Activated CD8-positive, alpha-beta T cell treated with anti-CD3 and anti-CD28 coated beads for 36 hours (primary cell): ENCODE measurements at regions not wholly inside any gene's neighbourhood (a gene's known extent, or its start where the extent isn't known, plus 50 kb on each side); places are given as distances from the start of the nearest gene placed in this dataset.

Experiments used
- ATAC-seq: fragments of 200-7000 bp; cut with Tn5 transposase; one replicate; pipeline ENCODE4 v1.10.0; 2021; ENCODE audit warnings: mild to moderate bottlenecking, moderate library complexity
- CTCF ChIA-PET: fragments of 350-600 bp; sonication (Branson Sonifier 250); formaldehyde crosslinking; loops from one replicate; lab custom pipeline; 2021; ENCODE audit warnings: antibody characterized with exemption; lab: Charles Lee
- POLR2A ChIA-PET: fragments of 350-600 bp; sonication (Branson Sonifier 250); formaldehyde crosslinking; loops from one replicate; lab custom pipeline; 2021; ENCODE audit warnings: antibody characterized with exemption; lab: Charles Lee
- DNase-seq: peaks from one replicate; pipeline ENCODE4 v3.0.0-alpha.2; 2020
- H3K27ac Mint-ChIP-seq: one replicate; pipeline ENCODE4 v1.8.0; 2021; ENCODE audit warnings: mild to moderate bottlenecking, mixed read lengths
- H3K27me3 Mint-ChIP-seq: one replicate; pipeline ENCODE4 v1.8.0; 2021; ENCODE audit warnings: mixed read lengths
- H3K36me3 Mint-ChIP-seq: one replicate; pipeline ENCODE4 v1.8.0; 2021; ENCODE audit warnings: low read depth, mixed read lengths
- H3K4me1 Mint-ChIP-seq: one replicate; pipeline ENCODE4 v1.8.0; 2021; ENCODE audit warnings: low read depth, mixed read lengths
- H3K4me3 Mint-ChIP-seq: one replicate; pipeline ENCODE4 v1.8.0; 2021; ENCODE audit warnings: mild to moderate bottlenecking, moderate library complexity, mixed read lengths
- H3K9me3 Mint-ChIP-seq: one replicate; pipeline ENCODE4 v1.8.0; 2021; ENCODE audit warnings: mixed read lengths
- CTCF ChIP-seq: fragments of 200-600 bp; IDR thresholded peaks from one replicate; pipeline ENCODE4 v1.8.0; 2022; ENCODE audit warnings: antibody characterized with exemption, mild to moderate bottlenecking
- intact Hi-C: fragments of 100-400 bp; cut with micrococcal nuclease; formaldehyde crosslinking; loops from one replicate; pipeline ENCODE4 v1.10.0; 2022

- Mint-ChIP-seq H3K9me3 (peaks cover 9% of the 10 kb centered on the region), H3K4me1 (peaks cover 16% of the 10 kb centered on the region), H3K4me3 (no peak overlapping the region), H3K27ac (no peak overlapping the region), H3K27me3 (no peaks in the 10 kb centered on the region), H3K36me3 (peaks cover 3% of the 10 kb centered on the region)
- ATAC-seq (no peak), DNase-seq (no peak)
- intact Hi-C loops = no loop called here
- ChIA-PET CTCF (no interaction called here), POLR2A (no interaction called here)
- no peak for TF ChIP-seq CTCF
Measured at GRCh38 chr5:109944461-109944860, 254.7 kb downstream of the MAN2A1 start.

- intact Hi-C loops = no loop called here
- POLR2A ChIA-PET = no interaction called here
Measured at GRCh38 chr5:109945097-109945678, 255.5 kb downstream of the MAN2A1 start.

GRCh38 chr5:109945723-109946480 lies 256.2 kb downstream of the MAN2A1 start:
- CTCF ChIA-PET = no interaction called here
- H3K36me3 Mint-ChIP-seq = peaks cover 1% of the 10 kb centered on the region
- no peak for TF ChIP-seq CTCF
- H3K9me3 Mint-ChIP-seq = peaks cover 2% of the 10 kb centered on the region
- intact Hi-C loops = no loop called here
- H3K27me3 Mint-ChIP-seq = no peaks in the 10 kb centered on the region
- H3K4me1 Mint-ChIP-seq = peaks cover 16% of the 10 kb centered on the region
- POLR2A ChIA-PET = no interaction called here
- no peak overlapping the region for H3K27ac Mint-ChIP-seq
- DNase-seq (no peak), ATAC-seq (no peak)
- no peak overlapping the region for H3K4me3 Mint-ChIP-seq

More at GRCh38 chr5:109945097-109945678, 255.5 kb downstream of the MAN2A1 start:
- Mint-ChIP-seq H3K4me3 (no peak overlapping the region), H3K36me3 (peaks cover 1% of the 10 kb centered on the region), H3K27ac (peak overlapping the region; percentile 9), H3K27me3 (no peaks in the 10 kb centered on the region), H3K4me1 (peaks cover 16% of the 10 kb centered on the region), H3K9me3 (peaks cover 7% of the 10 kb centered on the region)
- DNase-seq (peak; percentile 35), ATAC-seq (peak; percentile 80)
- TF ChIP-seq CTCF = no peak
- CTCF ChIA-PET = no interaction called here

- H3K4me1 Mint-ChIP-seq = peaks cover 16% of the 10 kb centered on the region
- DNase-seq (no peak), ATAC-seq (no peak)
- no peak for TF ChIP-seq CTCF
- intact Hi-C loops = no loop called here
- H3K9me3 Mint-ChIP-seq = no peaks in the 10 kb centered on the region
- no peak overlapping the region for H3K27ac Mint-ChIP-seq
- no peak overlapping the region for H3K4me3 Mint-ChIP-seq
- H3K27me3 Mint-ChIP-seq = no peaks in the 10 kb centered on the region
- no peaks in the 10 kb centered on the region for H3K36me3 Mint-ChIP-seq
- POLR2A ChIA-PET = no interaction called here
- CTCF ChIA-PET = no interaction called here
Measured at GRCh38 chr5:109946610-109947009, 256.9 kb downstream of the MAN2A1 start.

- DNase-seq = no peak
- H3K27ac Mint-ChIP-seq = no peak overlapping the region
- H3K36me3 Mint-ChIP-seq = no peaks in the 10 kb centered on the region
- intact Hi-C loops = no loop called here
- TF ChIP-seq CTCF = no peak
- ATAC-seq = no peak
- no peaks in the 10 kb centered on the region for H3K9me3 Mint-ChIP-seq
- ChIA-PET POLR2A (interaction anchor here (0.5 kb wide), 1 partner anchor 83 kb away, joined by 3 read pairs; no protein-coding TSS in a partner anchor), CTCF (no interaction called here)
- no peak overlapping the region for H3K4me3 Mint-ChIP-seq
- H3K4me1 Mint-ChIP-seq = peaks cover 16% of the 10 kb centered on the region
- no peaks in the 10 kb centered on the region for H3K27me3 Mint-ChIP-seq
Measured at GRCh38 chr5:109947667-109948066, 257.9 kb downstream of the MAN2A1 start.
